HG03432 (cell line): ENCODE measurements at regions not wholly inside any gene's neighbourhood (a gene's known extent, or its start where the extent isn't known, plus 50 kb on each side); places are given as distances from the start of the nearest gene placed in this dataset.
"Not testable (repeated sequence)": the region's sequence is repeated elsewhere in the genome, so short reads cannot be mapped to it uniquely, and the experiment has no call there.

Experiments
- ATAC-seq: cut with Tn5 transposase; IDR thresholded peaks from one replicate; pipeline ENCODE4 v1.9.1; 2021; ENCODE audit warnings: mild to moderate bottlenecking, moderate library complexity; ENCODE audit not compliant: unreplicated experiment

GRCh38 chr7:51847461-51848134 lies 531.0 kb upstream of the COBL start:
- no peak for ATAC-seq

- not testable (repeated sequence) for ATAC-seq
Measured at GRCh38 chr7:51839130-51839529, 522.5 kb upstream of the COBL start.

DNA sequence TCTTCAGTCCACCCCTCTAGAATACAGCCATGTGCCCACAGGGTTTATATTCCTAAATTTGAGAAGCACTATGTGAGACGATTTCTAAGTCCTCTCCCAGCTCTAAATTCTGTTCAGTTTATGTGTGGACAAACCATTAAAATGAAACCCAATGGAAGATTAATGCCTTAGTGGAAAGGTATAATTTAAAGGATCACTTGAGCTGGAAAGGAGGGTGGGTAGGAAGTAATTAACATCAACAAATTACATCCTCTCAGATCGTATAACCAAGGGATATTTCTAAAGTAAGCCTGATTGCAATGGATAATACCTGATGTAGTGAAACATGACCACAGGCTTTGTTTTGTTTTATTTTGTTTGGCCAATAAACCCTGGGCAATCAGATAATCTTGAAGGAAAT lies 511.0 kb upstream of the COBL start:
- ATAC-seq: no peak

- no peak for ATAC-seq
Measured at GRCh38 chr7:51824050-51824449, 507.4 kb upstream of the COBL start.

GRCh38 chr7:51823437-51823836 lies 506.8 kb upstream of the COBL start:
- ATAC-seq: no peak

DNA sequence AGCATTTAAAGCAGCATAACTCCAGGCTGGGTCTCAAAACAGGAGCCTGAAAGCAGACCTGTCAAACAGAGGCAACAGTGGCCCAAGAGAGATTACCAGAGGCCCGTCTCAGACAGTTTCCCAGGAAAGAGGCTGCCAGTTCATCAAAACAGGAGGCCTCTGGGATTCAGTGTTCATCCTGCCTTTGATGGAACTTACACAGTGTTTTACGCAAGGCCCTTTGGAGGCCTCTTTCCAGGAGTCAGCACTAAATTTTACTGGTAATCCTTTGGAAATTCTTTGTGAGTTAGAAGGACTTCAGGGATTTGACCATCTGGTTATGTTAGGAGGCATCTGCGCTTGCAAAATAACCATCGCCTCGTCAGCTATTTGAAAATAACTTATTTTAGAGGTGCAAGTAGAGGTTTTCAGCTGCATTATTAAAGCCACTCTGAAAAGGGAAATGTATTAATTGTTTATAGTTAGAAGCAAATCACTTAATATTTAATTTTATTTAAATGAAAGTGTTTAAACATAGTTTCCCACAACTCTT lies 501.2 kb upstream of the COBL start:
- no peak for ATAC-seq

DNA sequence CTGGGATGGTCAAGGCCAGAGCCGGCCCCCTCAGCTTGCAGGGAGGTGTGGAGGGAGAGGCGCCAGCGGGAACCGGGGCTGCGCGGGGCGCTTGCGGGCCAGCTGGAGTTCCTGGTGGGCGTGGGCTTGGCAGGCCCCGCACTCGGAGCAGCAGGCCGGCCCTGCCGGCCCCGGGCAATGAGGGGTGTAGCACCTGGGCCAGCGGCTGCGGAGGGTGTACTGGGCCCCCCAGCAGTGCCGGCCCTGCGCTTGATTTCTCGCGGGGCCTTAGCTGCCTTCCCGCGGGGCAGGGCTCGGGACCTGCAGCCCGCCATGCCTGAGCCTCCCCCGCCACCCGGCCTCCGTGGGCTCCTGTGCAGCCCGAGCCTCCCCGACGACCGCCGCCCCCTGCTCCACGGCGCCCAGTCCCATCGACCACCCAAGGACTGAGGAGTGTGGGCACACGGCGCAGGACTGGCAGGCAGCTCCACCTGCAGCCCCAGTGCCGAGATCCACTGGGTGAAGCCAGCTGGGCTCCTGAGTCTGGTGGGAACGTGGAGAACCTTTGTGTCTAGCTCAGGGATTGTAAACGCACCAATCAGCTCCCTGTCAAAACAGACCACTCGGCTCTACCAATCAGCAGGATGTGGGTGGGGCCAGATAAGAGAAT lies 489.3 kb upstream of the COBL start:
- ATAC-seq: not testable (repeated sequence)

DNA sequence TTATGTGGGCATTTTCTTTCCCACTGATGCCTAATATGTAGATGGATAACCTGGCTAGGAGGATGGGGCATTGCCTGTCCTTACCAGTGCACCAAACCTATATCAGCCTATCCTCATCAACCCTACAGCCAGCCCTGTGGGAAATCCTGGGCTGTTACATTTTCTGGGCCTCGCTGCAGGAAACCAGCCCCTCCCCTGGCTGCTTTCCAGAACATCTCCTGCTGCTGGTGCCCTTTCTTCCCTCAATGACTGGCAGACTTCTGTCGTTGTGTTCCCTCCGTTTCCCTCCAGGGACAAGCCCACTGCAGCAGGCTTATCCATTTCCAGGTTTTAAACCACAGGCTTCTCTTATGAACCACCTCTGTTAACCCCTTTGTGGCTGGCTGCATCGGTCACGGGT lies 486.1 kb upstream of the COBL start:
- no peak for ATAC-seq

- no peak for ATAC-seq
Measured at GRCh38 chr7:51797371-51797770, 480.8 kb upstream of the COBL start.

DNA sequence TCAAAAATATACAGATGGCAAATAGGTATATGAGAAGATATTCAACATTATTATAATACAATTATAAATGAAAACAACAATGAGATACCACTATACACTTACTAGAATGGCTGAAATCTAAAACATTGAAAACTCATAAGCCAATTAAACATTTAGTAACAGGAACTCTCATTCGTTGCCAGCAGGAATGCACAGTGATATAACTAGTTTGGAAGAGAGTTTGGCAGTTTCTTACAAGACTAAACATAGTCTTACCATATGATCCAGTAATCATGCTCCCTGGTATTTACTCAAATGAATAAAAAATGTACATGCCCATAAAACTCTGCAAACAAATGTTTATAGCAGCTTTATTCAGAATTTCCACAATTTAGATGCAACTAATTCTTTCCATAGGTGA lies 476.2 kb upstream of the COBL start:
- ATAC-seq: no peak

DNA sequence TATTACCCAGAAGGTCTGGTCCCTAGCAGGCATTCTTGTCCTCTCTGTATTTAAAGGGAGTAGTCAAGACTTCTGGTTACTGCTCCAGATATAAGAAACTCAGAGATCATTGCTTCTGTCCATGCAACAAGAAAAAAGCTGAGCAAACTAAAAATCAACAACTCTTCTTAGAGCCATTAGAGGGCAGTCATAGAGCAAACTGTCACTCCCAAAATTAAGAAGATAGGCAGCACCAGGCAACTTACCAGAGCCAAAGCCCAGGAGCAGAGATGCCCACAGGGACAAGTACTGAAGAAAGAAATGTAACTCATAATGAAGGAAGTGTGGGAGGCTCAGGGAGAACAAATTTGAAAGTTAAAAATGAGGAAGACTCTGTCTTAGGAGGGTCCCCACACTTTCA lies 472.9 kb upstream of the COBL start:
- no peak for ATAC-seq

GRCh38 chr7:51786284-51786683 lies 469.7 kb upstream of the COBL start:
- no peak for ATAC-seq

- ATAC-seq: no peak
Measured at GRCh38 chr7:51785876-51786275, 469.3 kb upstream of the COBL start.

DNA sequence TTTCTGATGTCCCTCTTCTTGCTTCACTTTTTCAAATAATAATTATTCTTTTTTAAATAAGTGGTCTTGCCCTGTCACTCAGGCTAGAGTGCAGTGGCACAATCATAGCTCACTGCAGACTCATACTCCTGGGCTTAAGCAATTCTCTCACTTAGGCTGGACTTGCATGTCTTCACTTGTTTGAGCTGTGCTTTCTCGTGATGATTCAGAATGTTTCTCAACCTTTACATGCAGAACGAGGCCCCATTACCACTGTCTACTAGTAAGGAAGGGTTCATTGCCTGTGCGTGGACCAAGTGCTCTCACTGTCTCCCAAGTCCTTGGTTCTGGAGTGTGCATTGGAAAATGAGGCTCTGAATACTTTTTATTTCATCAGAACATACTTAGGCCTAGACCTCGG lies 468.6 kb upstream of the COBL start:
- no peak for ATAC-seq

DNA sequence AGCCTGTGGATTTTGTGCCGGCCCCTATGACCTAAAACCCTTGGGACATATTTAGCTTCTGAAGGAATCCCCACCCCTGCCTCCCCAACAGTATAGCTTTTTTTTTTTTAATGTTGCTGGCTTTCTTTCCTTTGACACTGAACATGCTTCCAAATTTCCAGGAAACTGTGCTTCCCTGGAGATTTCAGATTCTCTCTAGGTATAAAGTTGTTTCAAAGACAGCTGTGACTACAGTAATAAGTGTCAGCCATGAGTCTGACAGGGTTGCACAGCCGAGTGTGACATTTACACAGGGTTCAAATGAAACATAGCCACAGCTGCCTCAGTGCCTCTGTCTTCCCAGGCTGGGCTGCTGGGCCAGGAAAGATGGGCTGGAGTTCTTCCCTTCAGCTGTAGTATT lies 466.6 kb upstream of the COBL start:
- no peak for ATAC-seq

DNA sequence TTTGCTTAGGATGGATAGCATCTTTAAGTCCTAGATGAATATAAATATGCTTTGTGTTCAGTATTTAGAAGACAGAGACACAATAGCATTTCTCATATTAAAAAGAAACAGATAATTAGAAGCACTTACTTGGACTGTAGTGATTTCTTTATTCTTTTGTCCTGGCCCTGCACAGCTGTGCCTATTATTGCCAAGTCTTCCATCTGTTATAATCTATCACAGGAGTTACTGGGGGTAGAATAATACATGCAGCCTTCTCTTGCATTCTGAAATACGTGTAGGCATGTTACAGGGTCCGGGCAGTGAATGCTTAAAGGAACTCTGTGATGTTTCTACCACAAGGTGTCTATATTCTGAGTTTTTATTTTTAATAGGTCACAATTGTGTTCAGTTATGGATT lies 461.5 kb upstream of the COBL start:
- no peak for ATAC-seq

DNA sequence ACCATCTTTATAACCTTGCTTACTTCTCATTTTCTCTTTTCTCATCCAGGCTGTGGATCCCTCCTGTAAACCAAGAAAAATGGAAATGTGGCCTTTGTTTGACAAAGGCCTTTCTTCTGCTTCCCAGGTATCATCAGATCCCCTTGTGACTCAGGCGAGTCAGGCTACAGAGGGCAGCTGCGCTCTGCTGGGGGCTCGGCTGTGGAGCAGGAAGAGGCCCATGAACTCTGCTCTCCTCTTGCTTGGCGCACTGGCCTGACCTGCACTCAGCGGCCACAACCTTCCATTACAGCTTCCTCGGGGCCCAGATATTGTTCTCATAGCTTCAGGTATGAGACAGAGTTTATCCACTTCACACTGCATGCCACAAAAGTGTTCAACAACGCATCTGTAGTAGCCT lies 457.6 kb upstream of the COBL start:
- no peak for ATAC-seq

DNA sequence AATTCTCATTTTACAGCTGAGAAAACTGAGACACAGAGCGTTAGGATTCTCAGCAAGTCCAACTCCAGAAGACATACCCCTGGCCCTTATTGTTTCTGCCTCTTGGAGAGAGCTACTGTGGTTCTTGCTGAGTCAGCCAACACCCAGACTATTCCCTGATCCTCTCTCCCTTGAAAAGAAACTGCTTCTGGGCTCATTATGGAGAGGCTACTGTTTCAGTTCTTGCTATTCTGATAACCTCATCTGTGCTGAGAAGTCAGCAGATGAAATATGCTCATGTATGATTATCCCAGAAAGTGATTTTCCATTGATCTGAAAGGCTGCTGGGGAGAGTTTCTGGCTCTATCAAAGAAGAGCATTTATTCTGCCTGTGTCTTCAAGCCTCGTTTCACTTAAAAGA lies 455.6 kb upstream of the COBL start:
- ATAC-seq: no peak

DNA sequence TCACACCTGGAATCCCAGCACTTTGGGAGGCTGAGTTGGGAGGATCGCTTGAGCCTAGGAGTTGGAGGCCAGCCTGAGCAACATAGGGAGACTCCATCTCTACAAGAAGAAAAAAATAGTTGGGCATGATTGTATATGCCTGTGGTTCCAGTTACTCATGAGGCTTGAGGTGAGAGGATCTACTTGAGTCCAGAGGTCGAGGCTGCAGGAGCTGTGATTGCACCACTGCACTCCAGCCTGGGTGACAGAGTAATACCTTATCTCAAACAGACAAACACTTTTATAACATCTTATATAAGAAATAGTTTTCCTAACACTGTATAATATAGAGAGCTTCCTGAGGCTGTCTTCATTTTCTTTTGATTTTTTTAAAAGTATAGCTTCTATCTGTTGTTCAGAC lies 448.4 kb upstream of the COBL start:
- ATAC-seq: no peak

- no peak for ATAC-seq
Measured at GRCh38 chr7:51759985-51760384, 443.4 kb upstream of the COBL start.

GRCh38 chr7:51757960-51758359 lies 441.4 kb upstream of the COBL start:
- no peak for ATAC-seq

DNA sequence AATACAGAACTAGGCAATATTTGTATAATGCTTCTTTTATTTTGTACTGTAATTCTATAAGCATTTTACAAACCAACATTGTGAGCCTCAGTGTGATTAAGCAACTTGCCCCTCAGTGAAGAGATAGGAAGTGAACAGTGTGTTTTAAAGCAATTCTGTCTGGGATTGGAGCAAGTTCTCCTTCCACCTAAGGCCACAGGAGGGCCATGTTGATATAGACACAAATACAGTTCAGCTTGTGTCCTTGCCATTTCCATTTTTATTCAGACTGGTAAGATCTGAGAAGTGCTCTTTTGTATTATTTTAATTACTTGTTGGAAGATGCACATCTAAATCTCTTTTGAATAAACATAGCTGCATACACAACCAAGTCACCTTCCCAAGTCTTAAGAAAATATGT lies 416.3 kb upstream of the COBL start:
- ATAC-seq: no peak

DNA sequence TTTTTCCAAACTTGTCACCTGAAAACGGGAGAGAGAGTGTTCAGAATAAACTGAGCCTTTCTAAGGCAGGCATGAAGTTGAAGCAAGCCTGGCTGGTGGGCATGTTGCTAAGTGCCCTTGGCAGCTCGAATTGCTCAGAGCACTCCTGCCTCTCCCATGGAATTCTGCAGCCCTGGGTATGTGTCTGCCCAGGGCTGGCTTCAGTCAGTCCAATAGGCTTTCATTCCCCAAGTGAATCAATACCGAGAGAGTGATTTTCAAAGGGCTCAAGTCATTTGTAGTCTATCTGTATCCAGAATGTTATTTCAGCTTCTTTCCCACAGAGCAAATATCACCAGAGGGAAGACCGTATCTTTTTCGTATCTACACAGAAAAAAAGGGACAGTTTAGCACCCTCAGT lies 415.5 kb upstream of the COBL start:
- ATAC-seq: no peak
